ENCODE measurements at regions not wholly inside any gene's neighbourhood (a gene's known extent, or its start where the extent isn't known, plus 50 kb on each side); places are given as distances from the start of the nearest gene placed in this dataset.

GRCh38 chr3:1534252-1534651, 441.4 kb downstream of the CNTN6 start:
- no peak for ATAC-seq
- intact Hi-C loops (cut with DNase I, micrococcal nuclease), result no loop called here
- no peak for DNase-seq

- DNase-seq (no peak), ATAC-seq (peak; percentile 74)
- intact Hi-C loops (cut with DNase I, micrococcal nuclease), result no loop called here
These were observed 442.5 kb downstream of the CNTN6 start for GRCh38 chr3:1535361-1535760.

- no peak for DNase-seq
- no peak for ATAC-seq
- intact Hi-C loops (cut with DNase I, micrococcal nuclease), result no loop called here
These were observed 447.9 kb downstream of the CNTN6 start for GRCh38 chr3:1540686-1541085.

DNA sequence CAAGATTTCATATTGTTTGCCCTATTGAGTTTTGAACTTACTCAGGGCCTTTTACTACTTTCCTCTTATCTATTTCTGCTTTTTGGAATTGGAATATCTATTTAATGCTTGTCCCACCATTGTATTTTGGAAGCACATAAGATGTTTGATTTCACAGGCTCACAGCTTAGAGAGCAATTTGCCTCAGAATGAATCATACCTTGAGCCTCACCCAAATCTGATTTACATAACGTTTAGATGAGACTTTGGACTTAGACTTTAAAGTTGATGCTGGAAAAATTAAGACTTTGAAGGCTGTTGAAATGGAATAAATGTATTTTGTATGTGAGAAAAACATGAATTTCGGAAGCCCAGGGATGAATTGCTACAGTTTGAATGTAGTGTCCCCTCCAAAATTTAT, 458.9 kb downstream of the CNTN6 start:
- ATAC-seq, result peak; percentile 91
- intact Hi-C loops (cut with DNase I, micrococcal nuclease), result no loop called here
- DNase-seq, result no peak

DNA sequence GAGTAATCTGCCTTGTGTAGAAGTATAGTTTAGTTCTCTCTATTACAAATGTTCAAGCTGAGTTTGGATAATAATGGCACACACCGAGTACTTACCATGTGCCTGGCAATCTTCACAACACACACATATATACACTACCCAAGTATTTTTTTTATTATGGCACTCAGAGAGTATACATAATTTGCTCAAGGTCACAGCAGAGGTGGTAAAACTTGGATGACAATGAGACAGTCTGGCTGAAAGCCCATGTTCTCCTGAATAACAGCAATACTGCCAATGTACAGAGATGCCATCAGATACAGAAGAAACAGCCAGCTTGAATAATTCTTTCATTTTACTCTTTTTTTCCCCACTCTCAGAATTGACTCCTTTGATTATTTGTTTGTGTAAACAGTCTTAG, 460.0 kb downstream of the CNTN6 start:
- no peak for DNase-seq
- peak; percentile 92 for ATAC-seq
- intact Hi-C loops (cut with DNase I, micrococcal nuclease), result no loop called here

DNA sequence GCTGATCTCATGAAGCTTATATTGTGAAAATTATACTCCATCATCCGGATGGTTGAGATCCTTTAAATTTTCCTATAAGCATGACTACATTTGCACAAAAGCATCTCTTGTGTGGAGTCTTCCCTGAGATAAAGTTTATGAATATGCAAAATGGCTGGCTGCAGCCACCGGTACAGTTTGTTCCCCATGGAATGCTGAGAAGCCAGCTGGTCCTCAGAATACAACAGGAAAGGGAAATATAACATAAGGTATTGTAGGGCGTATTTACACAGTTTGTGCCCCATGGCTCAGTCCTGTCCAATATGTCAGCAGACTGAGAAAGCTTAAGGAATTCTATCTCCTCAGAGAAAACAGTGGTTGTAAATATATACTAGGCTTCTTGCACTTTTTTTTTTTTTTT, 468.6 kb downstream of the CNTN6 start:
- intact Hi-C loops (cut with DNase I, micrococcal nuclease), result no loop called here
- DNase-seq (no peak), ATAC-seq (no peak)

DNA sequence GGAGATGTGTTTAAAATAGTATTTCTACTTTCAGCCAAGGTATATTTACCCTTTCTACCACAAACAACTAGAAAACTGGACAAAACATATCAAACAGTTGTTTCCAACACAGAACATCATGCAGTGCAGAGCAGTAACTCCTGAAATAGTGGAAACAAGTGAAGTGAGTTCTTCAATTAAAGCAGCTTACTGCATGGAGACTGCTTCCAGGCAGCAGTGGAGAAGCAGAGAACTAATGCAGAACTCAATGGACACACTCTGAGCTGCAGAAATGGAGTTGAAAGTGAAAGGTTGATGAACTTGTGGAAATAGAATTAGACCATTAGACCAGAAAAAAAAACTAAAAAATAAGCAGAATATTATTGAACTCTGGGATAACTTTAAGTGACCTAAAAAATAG, 478.9 kb downstream of the CNTN6 start:
- intact Hi-C loops (cut with DNase I, micrococcal nuclease), result no loop called here
- DNase-seq (no peak), ATAC-seq (no peak)

DNA sequence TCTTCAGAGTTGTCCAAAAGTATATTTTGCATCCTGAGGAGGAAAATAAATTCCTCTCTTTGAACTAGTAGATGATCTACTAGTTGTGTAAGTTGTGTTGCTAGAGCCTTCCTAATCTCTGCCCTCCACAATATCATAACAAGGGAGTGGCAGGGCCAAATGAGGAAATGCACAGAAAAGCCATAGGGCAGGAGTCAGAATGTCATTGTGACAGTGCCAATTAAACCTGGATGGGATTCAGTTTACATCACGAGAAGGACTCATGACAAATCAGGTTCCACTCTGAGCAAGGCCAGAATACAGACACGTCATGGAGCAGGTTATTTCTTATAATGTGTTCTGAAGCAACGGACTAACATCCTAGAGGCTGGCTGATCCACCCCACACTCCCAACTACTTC, 483.2 kb downstream of the CNTN6 start:
- ATAC-seq (peak; percentile 100), DNase-seq (peak in 1 of 2 donors; percentile 25)
- intact Hi-C loops (cut with DNase I, micrococcal nuclease), result no loop called here

DNA sequence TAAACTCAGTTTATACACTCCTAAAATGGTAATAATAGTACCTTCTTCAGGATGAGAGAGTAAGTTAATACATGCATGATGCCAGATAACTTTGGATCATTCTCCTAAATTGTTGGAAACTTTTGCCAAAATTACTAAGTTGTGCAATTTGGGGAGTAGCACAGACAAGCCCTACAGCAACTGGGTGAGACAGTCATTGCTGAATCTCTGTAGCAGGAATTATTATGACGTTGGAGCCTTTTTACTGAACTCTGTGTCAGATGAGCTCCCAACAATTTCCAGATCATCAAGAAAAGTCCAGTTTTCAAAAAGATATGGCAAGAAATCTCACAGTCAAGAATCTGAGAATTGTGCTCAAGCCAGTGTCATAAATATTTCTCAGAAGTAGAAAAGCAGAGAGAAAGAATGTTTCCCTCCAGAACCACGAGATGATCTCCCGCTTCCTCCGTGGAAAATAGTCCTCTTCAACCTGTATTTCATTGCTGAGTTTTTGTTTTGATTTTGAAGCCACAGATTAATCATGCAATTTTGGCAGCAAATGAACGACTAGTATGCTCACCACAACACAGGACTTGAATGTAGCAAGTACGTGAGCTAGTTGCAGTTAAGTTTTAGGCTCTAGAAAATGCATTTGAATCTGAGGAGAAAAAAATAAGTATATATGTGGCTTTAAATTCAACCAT, 485.4 kb downstream of the CNTN6 start:
- no peak for ATAC-seq

GRCh38 chr3:1583044-1583443, 490.2 kb downstream of the CNTN6 start:
- no peak for ATAC-seq
- intact Hi-C loops (cut with DNase I, micrococcal nuclease), result no loop called here
- DNase-seq, result no peak

More for the DNA sequence above, 485.4 kb downstream of the CNTN6 start:
- no peak for DNase-seq
- intact Hi-C loops (cut with DNase I, micrococcal nuclease), result no loop called here

DNA sequence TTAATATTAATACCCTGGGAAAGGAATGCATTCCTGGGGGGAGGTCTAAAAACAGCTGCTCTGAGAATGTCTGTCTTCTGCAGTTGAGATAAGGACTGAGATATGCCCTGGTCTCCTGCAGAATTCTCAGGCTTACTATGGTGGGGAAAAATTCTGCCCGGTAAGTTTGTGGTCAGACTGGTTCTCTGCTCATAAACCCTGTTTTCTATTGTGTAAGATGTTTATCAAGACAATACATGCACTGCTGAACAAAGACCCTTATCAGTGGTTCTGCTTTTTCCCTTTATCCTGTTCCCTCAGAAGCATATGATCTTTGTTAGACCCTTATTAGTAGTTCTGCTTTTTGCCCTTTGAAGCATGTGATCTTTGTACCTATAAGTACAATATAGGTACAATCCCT, 494.6 kb downstream of the CNTN6 start:
- intact Hi-C loops (cut with DNase I, micrococcal nuclease), result no loop called here
- DNase-seq (no peak), ATAC-seq (no peak)

DNA sequence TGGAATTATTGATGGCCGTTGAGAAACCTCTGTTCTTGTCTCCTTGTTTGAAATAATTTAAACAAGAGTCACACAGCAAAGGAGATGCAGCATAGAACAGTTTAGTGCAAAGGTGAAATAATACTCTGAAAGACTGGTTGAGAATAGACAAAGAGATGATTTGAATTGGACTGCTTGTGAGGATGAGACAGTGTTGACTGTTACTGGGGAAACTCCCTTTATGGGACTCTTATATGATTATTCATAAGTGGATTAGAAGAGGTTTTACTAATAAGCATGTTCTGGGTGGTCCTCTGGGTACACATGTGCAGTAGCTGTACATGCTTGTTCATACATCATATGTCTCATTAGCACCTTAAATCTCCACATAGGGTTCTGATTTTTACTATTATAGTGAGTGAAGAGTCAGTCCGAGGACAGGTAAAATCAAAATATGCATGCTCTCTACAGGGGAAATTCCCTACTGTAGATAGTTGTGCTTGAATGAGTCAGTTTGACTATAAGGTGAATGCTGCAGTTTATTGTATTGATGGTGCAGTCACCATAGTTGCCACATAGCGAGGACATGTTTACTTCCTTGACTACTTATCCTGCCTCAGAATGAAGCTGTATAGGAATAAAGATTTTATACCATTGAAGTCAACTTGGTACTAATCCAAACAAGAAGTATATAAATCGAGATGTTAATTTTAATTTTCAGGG, 498.7 kb downstream of the CNTN6 start:
- no peak for DNase-seq
- peak; percentile 83 for ATAC-seq
- intact Hi-C loops (cut with DNase I, micrococcal nuclease), result no loop called here

DNA sequence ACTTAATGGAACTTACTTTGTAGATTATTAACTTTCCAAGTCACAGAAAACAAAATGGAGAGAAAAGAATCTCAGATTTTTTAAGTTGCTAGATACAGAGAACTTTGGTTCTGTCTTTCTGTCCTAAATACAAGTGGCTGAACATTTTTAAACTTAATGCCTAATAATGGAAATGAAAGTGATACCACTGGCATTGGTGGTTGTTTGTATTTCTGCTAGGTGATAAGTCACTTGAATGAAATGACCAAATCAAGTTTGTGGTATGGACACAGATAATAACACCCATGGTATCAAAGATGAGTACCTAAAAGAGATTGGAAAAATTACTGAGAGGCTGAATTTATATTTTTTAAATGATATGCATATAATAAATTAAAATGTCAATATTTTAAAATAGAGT, 502.1 kb downstream of the CNTN6 start:
- DNase-seq, result no peak
- no peak for ATAC-seq
- intact Hi-C loops (cut with DNase I, micrococcal nuclease), result no loop called here

- DNase-seq (no peak), ATAC-seq (no peak)
- intact Hi-C loops (cut with DNase I, micrococcal nuclease), result no loop called here
These were observed 498.5 kb upstream of the CNTN4 start for GRCh38 chr3:1600206-1600605.

- intact Hi-C loops (cut with DNase I, micrococcal nuclease), result no loop called here
- no peak for DNase-seq
- ATAC-seq, result no peak
These were observed 497.8 kb upstream of the CNTN4 start for GRCh38 chr3:1600700-1601418.

DNA sequence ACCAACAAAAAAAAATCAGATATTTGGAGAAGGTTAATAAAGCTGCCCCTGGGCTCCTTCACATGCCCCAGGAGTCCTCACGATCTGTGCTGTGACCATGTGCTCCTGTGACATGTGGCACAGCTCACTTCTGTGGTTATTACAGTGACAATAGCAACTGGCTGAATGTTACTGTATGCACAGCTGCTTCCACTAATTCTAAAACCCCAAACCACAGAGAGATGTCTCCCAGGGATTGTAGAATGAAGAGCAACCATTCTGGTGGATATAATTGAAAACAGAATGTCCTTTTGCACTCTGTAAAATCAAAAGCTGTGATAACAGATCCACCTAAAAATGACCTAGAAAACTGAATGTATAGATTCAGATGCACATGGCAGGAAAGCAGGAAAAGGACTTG, 489.2 kb upstream of the CNTN4 start:
- no peak for DNase-seq
- ATAC-seq, result no peak

DNA sequence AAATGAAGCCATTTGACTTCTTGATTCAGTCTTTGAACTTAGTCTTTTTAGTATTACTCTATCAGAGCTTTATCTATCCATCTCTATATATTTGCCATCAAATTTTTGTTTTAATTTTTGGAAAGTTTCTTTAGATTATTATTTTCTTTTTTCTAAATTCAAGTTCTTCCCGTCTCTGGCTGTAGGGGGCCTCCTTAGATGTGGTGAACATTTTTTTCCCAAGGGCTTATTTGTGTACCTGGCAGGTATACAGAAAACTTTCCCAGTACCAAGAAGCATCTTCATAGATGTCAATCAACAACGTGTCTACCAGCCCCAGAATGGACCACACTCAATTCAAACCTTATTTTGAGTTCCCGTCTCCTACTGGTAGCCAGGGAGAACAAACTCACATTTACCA, 486.8 kb upstream of the CNTN4 start:
- DNase-seq, result no peak
- intact Hi-C loops (cut with DNase I, micrococcal nuclease), result no loop called here
- no peak for ATAC-seq

More for the DNA sequence above, 489.2 kb upstream of the CNTN4 start:
- intact Hi-C loops (cut with DNase I, micrococcal nuclease), result no loop called here

GRCh38 chr3:1613962-1614361, 484.7 kb upstream of the CNTN4 start:
- ATAC-seq (no peak), DNase-seq (no peak)
- intact Hi-C loops (cut with DNase I, micrococcal nuclease), result no loop called here

- ATAC-seq, result peak; percentile 34
- no peak for DNase-seq
- intact Hi-C loops (cut with DNase I, micrococcal nuclease), result no loop called here
These were observed 481.9 kb upstream of the CNTN4 start for GRCh38 chr3:1616744-1617143.

GRCh38 chr3:1623896-1624295, 474.8 kb upstream of the CNTN4 start:
- intact Hi-C loops (cut with DNase I, micrococcal nuclease), result no loop called here
- ATAC-seq, result no peak
- DNase-seq, result no peak

Measured in left colon (tissue), 2 donors.